GM12875 (cell line): ENCODE measurements at regions not wholly inside any gene's neighbourhood (a gene's known extent, or its start where the extent isn't known, plus 50 kb on each side); places are given as distances from the start of the nearest gene placed in this dataset.

Experiments used
- H3K4me3 ChIP-seq: one replicate; pipeline ENCODE4 v1.5.1; 2011; ENCODE audit warnings: low read depth, low read length, control low read depth
- CTCF ChIP-seq: IDR thresholded peaks from 2 replicates; pipeline ENCODE4 v1.5.1; 2011; ENCODE audit warnings: low read depth, mild to moderate bottlenecking, control low read depth, inconsistent platforms, low read length, moderate library complexity, borderline replicate concordance; ENCODE audit not compliant: insufficient read depth

GRCh38 chr1:68976916-68977610 lies 480.2 kb upstream of the DEPDC1 start:
- H3K4me3 ChIP-seq: no peak overlapping the region
- TF ChIP-seq CTCF: no peak

- no peak overlapping the region for H3K4me3 ChIP-seq
- TF ChIP-seq CTCF: no peak
These were observed 483.0 kb upstream of the DEPDC1 start for GRCh38 chr1:68979891-68980290.

GRCh38 chr1:68984289-68984688 lies 487.4 kb upstream of the DEPDC1 start:
- no peak for TF ChIP-seq CTCF
- H3K4me3 ChIP-seq: no peak overlapping the region

- TF ChIP-seq CTCF: no peak
These were observed 497.2 kb upstream of the DEPDC1 start for GRCh38 chr1:68994096-68994495.

GRCh38 chr1:69016468-69016867 lies 519.6 kb upstream of the DEPDC1 start:
- no peak overlapping the region for H3K4me3 ChIP-seq
- no peak for TF ChIP-seq CTCF

More at GRCh38 chr1:68994096-68994495, 497.2 kb upstream of the DEPDC1 start:
- no peak overlapping the region for H3K4me3 ChIP-seq

- TF ChIP-seq CTCF: no peak
- no peak overlapping the region for H3K4me3 ChIP-seq
These were observed 532.8 kb upstream of the DEPDC1 start for GRCh38 chr1:69029649-69030048.

GRCh38 chr1:69038379-69038778 lies 529.3 kb upstream of the LRRC7 start:
- no peak overlapping the region for H3K4me3 ChIP-seq
- TF ChIP-seq CTCF: no peak
